ENCODE measurements at regions not wholly inside any gene's neighbourhood (a gene's known extent, or its start where the extent isn't known, plus 50 kb on each side); places are given as distances from the start of the nearest gene placed in this dataset.

DNA sequence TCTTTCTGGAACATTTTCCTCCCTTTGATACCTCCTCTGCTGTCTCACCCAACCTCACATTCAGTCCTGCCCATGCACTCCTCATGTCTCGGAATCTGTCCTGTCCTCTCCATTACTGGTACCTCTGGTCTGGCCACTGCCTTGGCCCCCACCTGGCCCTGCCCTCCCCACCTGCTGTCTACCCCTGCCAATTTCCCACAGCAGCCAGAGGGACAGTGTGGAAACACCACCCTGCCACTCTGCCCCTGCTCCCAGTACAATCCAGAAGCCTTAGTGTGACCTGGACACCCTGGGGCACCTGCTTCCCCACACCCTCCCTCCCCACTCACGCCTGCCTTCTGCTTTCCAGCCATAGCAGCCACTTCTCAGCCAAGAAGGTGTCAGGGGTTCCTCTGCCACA, 534.4 kb downstream of the MATN1 start:
- Histone ChIP-seq H3K9ac (ENCODE audit: low read depth in 1 of 2, low read length in 2 of 2) (no peak overlapping the region), H3K9me3 (ENCODE audit: control insufficient read depth in 2 of 2, low read length in 2 of 2) (no peaks in the 10 kb centered on the region), H3K36me3 (ENCODE audit: control insufficient read depth in 2 of 2, insufficient read depth in 2 of 2, low read length in 2 of 2) (no peaks in the 10 kb centered on the region), H3K4me3 (ENCODE audit: low read length in 2 of 2) (no peak overlapping the region), H3K27ac (ENCODE audit: low read depth in 2 of 2, low read length in 2 of 2) (no peak overlapping the region), H3K27me3 (ENCODE audit: control insufficient read depth in 2 of 2, insufficient read depth in 2 of 2, low read length in 2 of 2) (peaks cover 0 to 3% of the 10 kb centered on the region in 2 donors), H3K4me1 (ENCODE audit: control insufficient read depth in 2 of 2, insufficient read depth in 2 of 2, low read length in 2 of 2) (no peaks in the 10 kb centered on the region)

DNA sequence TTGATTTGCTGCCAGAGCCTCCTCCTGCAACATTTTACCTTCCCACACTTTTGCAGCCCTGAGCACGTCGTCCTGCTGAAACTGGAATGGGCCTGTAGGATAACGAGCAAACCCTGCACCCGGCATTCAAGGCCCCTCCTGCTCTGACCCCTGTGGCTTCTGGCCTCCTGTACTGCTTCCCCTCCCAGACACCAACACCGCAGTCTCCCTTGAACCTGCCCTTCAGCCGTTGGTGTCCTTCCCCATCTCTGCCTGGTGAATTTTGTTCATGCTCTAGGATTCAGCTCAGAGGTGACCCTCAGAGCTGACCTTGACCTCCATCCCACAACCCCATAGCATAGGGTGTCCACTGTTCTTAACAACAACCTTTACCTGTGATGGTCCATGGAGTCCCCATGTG, 535.1 kb downstream of the MATN1 start:
- H3K4me1 ChIP-seq (ENCODE audit: control insufficient read depth in 2 of 2, insufficient read depth in 2 of 2, low read length in 2 of 2), result no peaks in the 10 kb centered on the region
- H3K9me3 ChIP-seq (ENCODE audit: control insufficient read depth in 2 of 2, low read length in 2 of 2), result no peaks in the 10 kb centered on the region
- no peaks in the 10 kb centered on the region for H3K36me3 ChIP-seq (ENCODE audit: control insufficient read depth in 2 of 2, insufficient read depth in 2 of 2, low read length in 2 of 2)
- H3K27me3 ChIP-seq (ENCODE audit: control insufficient read depth in 2 of 2, insufficient read depth in 2 of 2, low read length in 2 of 2), result peaks cover 0 to 3% of the 10 kb centered on the region in 2 donors
- H3K9ac ChIP-seq (ENCODE audit: low read depth in 1 of 2, low read length in 2 of 2), result no peak overlapping the region
- no peak overlapping the region for H3K27ac ChIP-seq (ENCODE audit: low read depth in 2 of 2, low read length in 2 of 2)
- H3K4me3 ChIP-seq (ENCODE audit: low read length in 2 of 2), result no peak overlapping the region

DNA sequence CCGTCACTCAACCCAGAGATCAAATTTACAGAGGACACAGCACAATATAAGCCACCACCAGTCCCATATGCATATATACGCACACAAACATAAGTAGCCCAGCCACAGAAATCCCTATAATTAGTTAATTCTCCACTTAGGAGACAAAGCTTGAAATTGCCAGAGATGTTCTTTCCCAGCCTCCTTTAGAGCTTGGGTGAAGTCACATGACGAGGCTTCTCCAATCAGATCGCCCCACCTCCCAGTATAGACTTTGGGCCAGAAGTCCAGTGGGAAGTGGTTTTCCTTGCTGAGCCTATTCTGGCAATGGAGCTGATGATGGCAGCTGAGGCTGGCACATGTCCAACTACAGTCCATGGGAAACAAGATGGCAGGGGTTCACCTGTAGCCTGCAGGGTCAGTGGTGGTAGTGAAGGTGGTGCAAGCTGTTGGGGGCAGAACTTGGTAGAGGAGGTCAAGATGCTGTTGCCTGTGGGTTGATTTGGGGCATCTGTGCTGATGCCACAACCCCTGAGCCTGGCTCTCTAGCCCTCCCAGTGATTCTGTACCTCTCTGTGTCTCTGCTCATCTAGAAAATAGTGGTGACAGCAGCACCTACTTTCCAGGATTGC, 535.9 kb downstream of the MATN1 start:
- H3K27me3 ChIP-seq (ENCODE audit: control insufficient read depth in 2 of 2, insufficient read depth in 2 of 2, low read length in 2 of 2), result peaks cover 0 to 3% of the 10 kb centered on the region in 2 donors
- H3K4me1 ChIP-seq (ENCODE audit: control insufficient read depth in 2 of 2, insufficient read depth in 2 of 2, low read length in 2 of 2), result no peaks in the 10 kb centered on the region
- no peak overlapping the region for H3K4me3 ChIP-seq (ENCODE audit: low read length in 2 of 2)
- H3K36me3 ChIP-seq (ENCODE audit: control insufficient read depth in 2 of 2, insufficient read depth in 2 of 2, low read length in 2 of 2), result no peaks in the 10 kb centered on the region
- H3K9ac ChIP-seq (ENCODE audit: low read depth in 1 of 2, low read length in 2 of 2), result no peak overlapping the region
- H3K27ac ChIP-seq (ENCODE audit: low read depth in 2 of 2, low read length in 2 of 2), result no peak overlapping the region
- H3K9me3 ChIP-seq (ENCODE audit: control insufficient read depth in 2 of 2, low read length in 2 of 2), result no peaks in the 10 kb centered on the region

DNA sequence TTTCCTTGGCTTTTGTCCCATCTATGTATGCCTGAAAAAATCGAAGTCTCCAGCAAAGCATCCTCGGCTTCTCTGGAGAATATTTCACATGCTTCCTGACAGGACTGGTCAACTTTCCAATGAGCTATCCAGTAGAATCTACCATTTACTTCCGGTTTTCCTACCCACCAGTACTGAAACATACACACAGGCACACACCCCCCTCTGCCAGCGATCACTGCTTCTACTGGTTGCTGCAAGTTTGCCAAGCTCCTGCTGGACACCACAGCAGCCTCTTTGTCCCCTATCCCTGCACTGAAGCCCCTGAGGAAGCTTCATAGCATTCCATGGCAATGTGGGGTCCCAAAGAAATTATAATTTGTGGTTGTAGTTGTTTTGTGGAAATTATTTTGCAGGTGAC, 536.8 kb downstream of the MATN1 start:
- Histone ChIP-seq H3K9ac (ENCODE audit: low read depth in 1 of 2, low read length in 2 of 2) (no peak overlapping the region), H3K27me3 (ENCODE audit: control insufficient read depth in 2 of 2, insufficient read depth in 2 of 2, low read length in 2 of 2) (peaks cover 0 to 3% of the 10 kb centered on the region in 2 donors), H3K27ac (ENCODE audit: low read depth in 2 of 2, low read length in 2 of 2) (no peak overlapping the region), H3K9me3 (ENCODE audit: control insufficient read depth in 2 of 2, low read length in 2 of 2) (no peaks in the 10 kb centered on the region), H3K4me3 (ENCODE audit: low read length in 2 of 2) (no peak overlapping the region), H3K4me1 (ENCODE audit: control insufficient read depth in 2 of 2, insufficient read depth in 2 of 2, low read length in 2 of 2) (no peaks in the 10 kb centered on the region), H3K36me3 (ENCODE audit: control insufficient read depth in 2 of 2, insufficient read depth in 2 of 2, low read length in 2 of 2) (no peaks in the 10 kb centered on the region)

DNA sequence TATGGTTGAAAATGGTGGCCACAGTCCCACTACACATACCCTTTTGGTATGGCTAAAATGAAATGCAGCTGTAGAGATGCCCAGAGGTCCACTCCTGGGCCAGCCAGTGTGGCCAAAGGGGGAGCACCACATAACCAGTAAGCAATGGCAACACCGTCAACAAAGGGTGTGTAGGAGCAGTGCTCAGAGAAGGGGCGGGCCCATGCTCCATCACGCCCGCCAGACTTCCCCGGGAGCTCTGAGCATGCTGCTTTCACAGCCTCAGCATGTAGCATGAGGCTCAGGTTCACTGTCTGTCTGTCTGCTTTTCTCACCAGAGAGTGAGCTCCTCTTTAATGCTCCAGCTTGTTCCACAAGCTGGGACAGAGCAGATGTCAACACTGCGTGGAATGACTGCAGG, 537.6 kb downstream of the MATN1 start:
- Histone ChIP-seq H3K27ac (ENCODE audit: low read depth in 2 of 2, low read length in 2 of 2) (no peak overlapping the region), H3K4me1 (ENCODE audit: control insufficient read depth in 2 of 2, insufficient read depth in 2 of 2, low read length in 2 of 2) (no peaks in the 10 kb centered on the region), H3K9me3 (ENCODE audit: control insufficient read depth in 2 of 2, low read length in 2 of 2) (no peaks in the 10 kb centered on the region), H3K9ac (ENCODE audit: low read depth in 1 of 2, low read length in 2 of 2) (no peak overlapping the region), H3K27me3 (ENCODE audit: control insufficient read depth in 2 of 2, insufficient read depth in 2 of 2, low read length in 2 of 2) (peaks cover 0 to 3% of the 10 kb centered on the region in 2 donors), H3K4me3 (ENCODE audit: low read length in 2 of 2) (no peak overlapping the region), H3K36me3 (ENCODE audit: control insufficient read depth in 2 of 2, insufficient read depth in 2 of 2, low read length in 2 of 2) (no peaks in the 10 kb centered on the region)

DNA sequence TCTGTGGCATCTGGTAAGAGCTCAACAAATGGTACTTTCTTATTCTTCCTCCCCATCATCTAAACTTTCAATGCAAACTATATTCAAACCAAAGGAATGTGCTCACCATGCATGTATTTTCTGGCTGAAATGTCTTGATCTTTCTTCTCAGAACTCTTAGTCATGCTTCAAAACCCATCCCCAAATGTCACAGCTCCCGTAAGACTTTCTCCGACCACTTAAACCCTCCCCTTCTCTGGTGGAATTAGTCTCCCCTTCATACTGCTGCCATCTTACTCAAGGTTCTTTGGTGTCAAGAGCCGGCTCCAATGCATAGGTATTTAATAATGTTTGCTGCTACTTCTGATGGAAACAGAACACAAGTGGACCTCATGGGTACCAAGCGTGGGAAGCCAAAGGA, 538.1 kb downstream of the MATN1 start:
- Histone ChIP-seq H3K4me3 (ENCODE audit: low read length in 2 of 2) (no peak overlapping the region), H3K9ac (ENCODE audit: low read depth in 1 of 2, low read length in 2 of 2) (no peak overlapping the region), H3K9me3 (ENCODE audit: control insufficient read depth in 2 of 2, low read length in 2 of 2) (no peaks in the 10 kb centered on the region), H3K36me3 (ENCODE audit: control insufficient read depth in 2 of 2, insufficient read depth in 2 of 2, low read length in 2 of 2) (no peaks in the 10 kb centered on the region), H3K27me3 (ENCODE audit: control insufficient read depth in 2 of 2, insufficient read depth in 2 of 2, low read length in 2 of 2) (peaks cover 0 to 3% of the 10 kb centered on the region in 2 donors), H3K4me1 (ENCODE audit: control insufficient read depth in 2 of 2, insufficient read depth in 2 of 2, low read length in 2 of 2) (no peaks in the 10 kb centered on the region), H3K27ac (ENCODE audit: low read depth in 2 of 2, low read length in 2 of 2) (no peak overlapping the region)

DNA sequence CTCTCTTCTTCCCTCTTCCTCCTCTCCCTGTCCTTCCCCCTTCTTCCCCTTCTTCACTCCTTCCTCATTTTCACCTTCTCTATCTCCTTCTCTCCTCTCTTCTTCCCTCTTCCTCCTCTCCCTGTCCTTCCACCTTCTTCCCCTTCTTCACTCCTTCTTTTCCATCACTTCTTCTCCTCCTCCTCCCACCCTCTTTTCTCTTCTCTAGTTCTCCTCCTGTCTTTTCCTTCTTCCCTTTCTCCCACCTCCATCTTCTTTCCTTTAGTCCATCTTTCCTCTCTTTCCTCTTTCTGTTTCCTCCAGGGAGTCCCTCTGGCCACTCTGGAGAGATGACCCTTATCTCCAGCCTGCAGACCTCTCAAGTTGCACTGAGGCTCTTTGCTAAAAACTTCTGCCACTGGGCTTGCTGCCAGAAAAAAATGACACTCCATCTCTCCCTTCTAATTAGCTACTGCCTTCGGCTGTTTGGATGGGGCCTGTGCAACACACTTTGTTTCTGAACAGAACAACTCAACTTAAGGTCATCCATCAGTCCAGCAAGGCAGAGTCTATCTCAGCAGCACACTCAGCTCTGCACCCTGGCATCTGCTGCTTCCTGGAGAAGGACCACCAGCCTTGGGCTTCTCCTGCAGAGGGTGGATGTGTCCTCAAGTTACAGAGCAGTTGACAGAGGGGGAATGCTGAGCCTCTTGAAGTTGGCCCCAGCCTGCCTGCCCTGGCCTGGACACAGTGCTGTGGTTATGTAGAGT, 538.8 kb downstream of the MATN1 start:
- H3K36me3 ChIP-seq (ENCODE audit: control insufficient read depth in 2 of 2, insufficient read depth in 2 of 2, low read length in 2 of 2), result no peaks in the 10 kb centered on the region

DNA sequence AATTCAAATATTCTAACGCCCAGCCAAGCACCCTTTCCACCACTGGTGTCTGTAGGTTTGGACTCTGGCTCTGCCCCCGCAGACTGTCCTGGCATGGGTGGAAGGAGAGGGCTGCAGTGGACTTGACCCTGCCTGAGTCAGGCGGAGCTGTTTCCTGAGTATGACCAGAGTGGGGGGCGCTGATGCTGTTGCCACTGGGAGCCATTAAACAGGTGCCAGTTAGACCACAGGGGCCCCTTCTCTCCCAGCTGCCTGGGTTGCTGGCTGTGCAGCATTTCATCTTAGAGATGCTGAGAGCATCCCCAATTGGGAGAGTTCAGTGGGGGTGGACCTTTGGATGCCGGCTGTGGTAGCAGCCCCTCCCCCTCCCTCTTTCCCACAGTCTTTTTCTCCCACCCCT, 539.5 kb downstream of the MATN1 start:
- Histone ChIP-seq H3K36me3 (ENCODE audit: control insufficient read depth in 2 of 2, insufficient read depth in 2 of 2, low read length in 2 of 2) (no peaks in the 10 kb centered on the region), H3K9ac (ENCODE audit: low read depth in 1 of 2, low read length in 2 of 2) (no peak overlapping the region), H3K27ac (ENCODE audit: low read depth in 2 of 2, low read length in 2 of 2) (no peak overlapping the region), H3K27me3 (ENCODE audit: control insufficient read depth in 2 of 2, insufficient read depth in 2 of 2, low read length in 2 of 2) (peaks cover 0 to 3% of the 10 kb centered on the region in 2 donors), H3K9me3 (ENCODE audit: control insufficient read depth in 2 of 2, low read length in 2 of 2) (no peaks in the 10 kb centered on the region), H3K4me1 (ENCODE audit: control insufficient read depth in 2 of 2, insufficient read depth in 2 of 2, low read length in 2 of 2) (no peaks in the 10 kb centered on the region), H3K4me3 (ENCODE audit: low read length in 2 of 2) (no peak overlapping the region)

More for the DNA sequence above, 538.8 kb downstream of the MATN1 start:
- H3K4me1 ChIP-seq (ENCODE audit: control insufficient read depth in 2 of 2, insufficient read depth in 2 of 2, low read length in 2 of 2), result no peaks in the 10 kb centered on the region
- no peaks in the 10 kb centered on the region for H3K9me3 ChIP-seq (ENCODE audit: control insufficient read depth in 2 of 2, low read length in 2 of 2)
- H3K4me3 ChIP-seq (ENCODE audit: low read length in 2 of 2), result no peak overlapping the region
- peaks cover 0 to 3% of the 10 kb centered on the region in 2 donors for H3K27me3 ChIP-seq (ENCODE audit: control insufficient read depth in 2 of 2, insufficient read depth in 2 of 2, low read length in 2 of 2)
- no peak overlapping the region for H3K27ac ChIP-seq (ENCODE audit: low read depth in 2 of 2, low read length in 2 of 2)
- no peak overlapping the region for H3K9ac ChIP-seq (ENCODE audit: low read depth in 1 of 2, low read length in 2 of 2)

DNA sequence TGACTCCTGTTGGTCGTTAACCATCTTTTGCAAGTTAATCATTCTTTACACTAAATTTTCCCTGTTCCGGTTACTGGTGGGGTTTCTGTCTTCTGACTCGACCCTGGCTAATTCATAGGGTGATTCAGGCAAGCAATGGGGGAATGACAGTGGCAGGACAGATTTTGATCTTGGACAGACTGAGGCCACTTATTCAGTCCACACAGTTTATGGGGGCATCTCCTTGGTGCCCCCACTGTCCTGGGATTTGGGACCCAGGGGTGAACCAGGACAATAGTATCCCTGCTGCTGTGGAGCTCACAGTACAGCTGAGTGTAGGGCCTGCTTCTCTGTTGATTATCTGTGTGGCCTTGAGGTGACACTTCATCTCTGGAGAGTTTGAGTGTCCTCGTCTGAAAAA, 540.4 kb downstream of the MATN1 start:
- Histone ChIP-seq H3K36me3 (ENCODE audit: control insufficient read depth in 2 of 2, insufficient read depth in 2 of 2, low read length in 2 of 2) (no peaks in the 10 kb centered on the region), H3K9ac (ENCODE audit: low read depth in 1 of 2, low read length in 2 of 2) (no peak overlapping the region), H3K4me1 (ENCODE audit: control insufficient read depth in 2 of 2, insufficient read depth in 2 of 2, low read length in 2 of 2) (no peaks in the 10 kb centered on the region), H3K9me3 (ENCODE audit: control insufficient read depth in 2 of 2, low read length in 2 of 2) (no peaks in the 10 kb centered on the region), H3K4me3 (ENCODE audit: low read length in 2 of 2) (no peak overlapping the region), H3K27ac (ENCODE audit: low read depth in 2 of 2, low read length in 2 of 2) (no peak overlapping the region), H3K27me3 (ENCODE audit: control insufficient read depth in 2 of 2, insufficient read depth in 2 of 2, low read length in 2 of 2) (peaks cover 0 to 3% of the 10 kb centered on the region in 2 donors)

DNA sequence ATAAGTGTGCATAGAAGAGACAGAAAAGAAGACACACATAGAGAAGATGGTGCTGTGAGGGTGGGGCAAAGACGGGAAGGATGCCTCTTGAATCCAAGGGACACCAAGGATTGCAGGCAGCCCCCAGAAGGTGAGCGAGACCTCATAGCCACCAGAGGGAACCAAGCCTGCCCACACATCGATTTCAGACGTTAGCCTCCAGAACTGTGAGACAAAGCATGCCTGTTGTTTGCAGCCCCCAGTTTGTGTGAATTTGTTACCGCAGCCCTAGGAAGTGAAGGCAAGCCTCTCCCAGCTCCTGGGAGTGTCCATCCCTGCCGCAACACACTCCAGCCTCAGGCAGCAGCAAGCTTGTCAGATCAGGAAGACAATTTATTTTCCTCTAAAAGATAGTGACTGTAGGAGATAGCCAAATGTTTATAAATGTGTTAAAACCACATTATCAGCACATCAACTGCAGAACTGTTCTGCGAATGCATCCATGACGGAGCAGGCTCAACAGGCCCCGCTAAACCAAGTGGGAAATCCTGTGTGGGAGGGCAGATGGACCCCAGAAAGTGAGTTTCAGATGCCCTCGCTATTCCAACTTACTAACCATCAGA, 543.3 kb downstream of the MATN1 start:
- H3K4me3 ChIP-seq (ENCODE audit: low read length in 2 of 2), result no peak overlapping the region
- no peak overlapping the region for H3K27ac ChIP-seq (ENCODE audit: low read depth in 2 of 2, low read length in 2 of 2)
- no peaks in the 10 kb centered on the region for H3K27me3 ChIP-seq (ENCODE audit: control insufficient read depth in 2 of 2, insufficient read depth in 2 of 2, low read length in 2 of 2)
- H3K36me3 ChIP-seq (ENCODE audit: control insufficient read depth in 2 of 2, insufficient read depth in 2 of 2, low read length in 2 of 2), result no peaks in the 10 kb centered on the region
- H3K9ac ChIP-seq (ENCODE audit: low read depth in 1 of 2, low read length in 2 of 2), result no peak overlapping the region
- no peaks in the 10 kb centered on the region for H3K4me1 ChIP-seq (ENCODE audit: control insufficient read depth in 2 of 2, insufficient read depth in 2 of 2, low read length in 2 of 2)
- H3K9me3 ChIP-seq (ENCODE audit: control insufficient read depth in 2 of 2, low read length in 2 of 2), result no peaks in the 10 kb centered on the region

Measured in mucosa of rectum (tissue), 2 donors.